SU-DHL-6 (cell line): ENCODE measurements at regions not wholly inside any gene's neighbourhood (a gene's known extent, or its start where the extent isn't known, plus 50 kb on each side); places are given as distances from the start of the nearest gene placed in this dataset.

Source experiments
- H2AFZ ChIP-seq: fragments of 200-600 bp; sonication (generic); 2 replicates; pipeline ENCODE4 v1.6.1; 2014; ENCODE audit warnings: low read depth, mild to moderate bottlenecking, moderate library complexity, mixed read lengths, antibody characterized with exemption, low read length; ENCODE audit not compliant: severe bottlenecking
- H3F3A ChIP-seq: fragments of 200-600 bp; shearing (Covaris generic); 2 replicates; pipeline ENCODE4 v1.6.0; 2016; ENCODE audit warnings: antibody characterized with exemption, mild to moderate bottlenecking; ENCODE audit not compliant: insufficient read depth
- H3K27ac ChIP-seq: fragments of 200-600 bp; sonication (generic); 2 replicates; pipeline ENCODE4 v1.5.1; 2016; ENCODE audit warnings: low read depth, mild to moderate bottlenecking, low read length, moderate library complexity, mixed read lengths
- H3K27me3 ChIP-seq: fragments of 200-600 bp; sonication (generic), shearing (Covaris generic); 2 replicates; pipeline ENCODE4 v1.6.0; 2014; ENCODE audit warnings: mild to moderate bottlenecking, low read length
- H3K36me3 ChIP-seq: fragments of 200-600 bp; sonication (generic); 2 replicates; pipeline ENCODE4 v1.6.1; 2014; ENCODE audit warnings: mild to moderate bottlenecking, low read length, mixed read lengths
- H3K4me2 ChIP-seq: fragments of 300-600, 200-600 bp; shearing (Covaris generic), sonication (generic); 2 replicates; pipeline ENCODE4 v1.6.0; 2014; ENCODE audit warnings: low read length, low read depth, mild to moderate bottlenecking; ENCODE audit not compliant: poor library complexity, severe bottlenecking
- H3K4me3 ChIP-seq: fragments of 200-600 bp; sonication (generic); 2 replicates; pipeline ENCODE4 v1.5.1; 2014; ENCODE audit warnings: antibody characterized with exemption, low read length, mild to moderate bottlenecking, mixed read lengths; ENCODE audit not compliant: insufficient read depth, poor library complexity, severe bottlenecking
- H3K79me2 ChIP-seq: fragments of 200-600 bp; sonication (generic); 2 replicates; pipeline ENCODE4 v1.6.1; 2014; ENCODE audit warnings: mild to moderate bottlenecking, low read length, moderate library complexity; ENCODE audit not compliant: insufficient read depth
- H3K9ac ChIP-seq: fragments of 200-600 bp; sonication (generic); 2 replicates; pipeline ENCODE4 v1.7.0; 2014; ENCODE audit warnings: mild to moderate bottlenecking, low read length
- H3K9me2 ChIP-seq: fragments of 200-600 bp; sonication (generic); replicated peaks from 2 replicates; pipeline ENCODE4 v1.6.1; 2014; ENCODE audit warnings: low read length; ENCODE audit not compliant: insufficient read depth
- H3K9me3 ChIP-seq: fragments of 200-600 bp; sonication (generic); 2 replicates; pipeline ENCODE4 v1.6.1; 2014; ENCODE audit warnings: low read length, mixed read lengths; ENCODE audit not compliant: insufficient read depth
- H4K20me1 ChIP-seq: fragments of 200-600 bp; sonication (generic); 2 replicates; pipeline ENCODE4 v1.6.1; 2014; ENCODE audit warnings: low read depth, mild to moderate bottlenecking, antibody characterized with exemption, low read length, moderate library complexity, mixed read lengths
- EZH2phosphoT487 ChIP-seq: fragments of 200-600 bp; sonication (generic), shearing (Covaris generic); conservative IDR thresholded peaks from 2 replicates; pipeline ENCODE4 v1.6.1; 2018; ENCODE audit warnings: mild to moderate bottlenecking, antibody characterized with exemption, low read length, moderate library complexity, mixed read lengths
- TF ChIP-seq, protein P1 (sequence below): fragments of 200-600 bp; sonication (generic); IDR thresholded peaks from one replicate; pipeline ENCODE4 v1.5.1; 2017; ENCODE audit warnings: antibody characterized with exemption, mild to moderate bottlenecking, low read length, moderate library complexity; ENCODE audit not compliant: insufficient read depth, poor library complexity, severe bottlenecking

DNA sequence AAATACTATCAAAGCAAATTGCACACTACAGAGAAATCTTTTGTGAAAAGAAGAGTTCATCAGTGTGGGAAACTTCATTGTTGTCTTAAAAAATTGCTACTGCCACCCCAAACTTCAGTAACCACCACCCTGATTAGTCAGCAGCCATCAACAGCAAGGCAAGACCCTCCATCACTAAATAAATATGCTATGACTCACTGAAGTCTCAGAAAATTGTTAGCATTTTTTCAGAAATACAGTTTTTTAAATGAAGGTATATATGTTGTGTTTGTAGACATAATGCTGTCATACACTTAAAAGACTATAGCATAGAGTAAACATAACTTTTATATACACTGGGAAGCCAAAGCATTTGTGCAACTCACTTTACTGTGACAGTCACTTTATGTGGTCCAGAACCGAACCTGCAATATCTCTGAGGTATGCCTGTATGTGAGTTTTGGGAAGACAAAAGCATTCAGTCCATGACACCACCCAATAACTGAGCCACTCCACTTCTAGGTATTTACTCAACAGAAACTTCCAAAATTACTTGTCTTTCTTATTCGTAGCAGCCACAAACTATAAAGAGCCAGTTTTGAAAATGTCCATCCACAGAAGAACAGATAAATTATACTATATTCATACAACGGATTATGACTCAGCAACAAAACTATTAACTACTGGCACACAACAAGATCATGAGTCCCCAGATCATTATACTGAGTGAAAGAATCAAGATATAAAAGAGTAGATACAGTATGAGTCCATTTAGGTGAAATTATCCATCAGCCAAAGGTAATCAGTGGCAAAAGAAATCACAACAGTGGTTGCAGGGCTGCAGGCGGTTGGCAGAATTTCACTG, 649.6 kb downstream of the BCL11B start:
- H4K20me1 ChIP-seq = no peaks in the 10 kb centered on the region
- no peaks in the 10 kb centered on the region for H3K79me2 ChIP-seq

DNA sequence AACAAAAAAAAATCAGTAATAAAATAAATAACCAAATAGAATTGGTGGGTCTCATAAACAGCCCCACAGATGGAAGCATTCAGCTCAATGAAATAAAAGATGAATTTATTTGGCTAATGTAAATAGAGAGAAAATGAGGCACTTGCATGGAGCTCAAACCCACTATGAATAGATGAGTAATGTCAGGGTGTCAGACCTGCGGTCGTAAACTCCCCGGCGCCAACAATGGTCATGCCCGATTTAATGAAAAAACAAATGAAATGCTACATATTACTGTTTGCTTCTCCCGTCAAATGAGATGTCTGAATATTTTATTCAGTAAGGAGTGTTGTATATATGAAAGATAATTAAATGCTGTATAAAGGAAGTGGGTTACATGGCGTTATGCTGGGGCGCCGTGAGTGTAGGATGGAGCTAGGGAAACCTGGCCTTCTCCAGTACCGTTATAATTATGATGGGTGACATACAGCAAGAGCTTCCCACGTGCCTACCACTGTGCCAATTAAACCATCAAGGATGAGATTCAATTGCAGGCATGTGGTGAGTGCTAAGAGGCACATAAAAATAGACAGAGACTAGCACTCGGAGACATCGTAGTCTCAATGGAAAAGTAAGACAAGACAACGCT, 648.1 kb downstream of the BCL11B start:
- no peak overlapping the region for H3K4me2 ChIP-seq
- H3K4me3 ChIP-seq = no peak overlapping the region
- H3K79me2 ChIP-seq = no peaks in the 10 kb centered on the region
- H3F3A ChIP-seq = no peaks in the 10 kb centered on the region
- no peaks in the 10 kb centered on the region for H4K20me1 ChIP-seq
- H3K36me3 ChIP-seq = no peaks in the 10 kb centered on the region
- no peaks in the 10 kb centered on the region for H3K27me3 ChIP-seq
- no peaks in the 10 kb centered on the region for H3K9me3 ChIP-seq
- no peak overlapping the region for H2AFZ ChIP-seq
- no peak for TF ChIP-seq EZH2phosphoT487
- TF ChIP-seq, protein P1, sequence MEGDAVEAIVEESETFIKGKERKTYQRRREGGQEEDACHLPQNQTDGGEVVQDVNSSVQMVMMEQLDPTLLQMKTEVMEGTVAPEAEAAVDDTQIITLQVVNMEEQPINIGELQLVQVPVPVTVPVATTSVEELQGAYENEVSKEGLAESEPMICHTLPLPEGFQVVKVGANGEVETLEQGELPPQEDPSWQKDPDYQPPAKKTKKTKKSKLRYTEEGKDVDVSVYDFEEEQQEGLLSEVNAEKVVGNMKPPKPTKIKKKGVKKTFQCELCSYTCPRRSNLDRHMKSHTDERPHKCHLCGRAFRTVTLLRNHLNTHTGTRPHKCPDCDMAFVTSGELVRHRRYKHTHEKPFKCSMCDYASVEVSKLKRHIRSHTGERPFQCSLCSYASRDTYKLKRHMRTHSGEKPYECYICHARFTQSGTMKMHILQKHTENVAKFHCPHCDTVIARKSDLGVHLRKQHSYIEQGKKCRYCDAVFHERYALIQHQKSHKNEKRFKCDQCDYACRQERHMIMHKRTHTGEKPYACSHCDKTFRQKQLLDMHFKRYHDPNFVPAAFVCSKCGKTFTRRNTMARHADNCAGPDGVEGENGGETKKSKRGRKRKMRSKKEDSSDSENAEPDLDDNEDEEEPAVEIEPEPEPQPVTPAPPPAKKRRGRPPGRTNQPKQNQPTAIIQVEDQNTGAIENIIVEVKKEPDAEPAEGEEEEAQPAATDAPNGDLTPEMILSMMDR = no peak
- H3K9me2 ChIP-seq = no peaks in the 10 kb centered on the region
- no peak overlapping the region for H3K9ac ChIP-seq
- H3K27ac ChIP-seq = no peak overlapping the region

More for the DNA sequence above, 649.6 kb downstream of the BCL11B start:
- Histone ChIP-seq H3K36me3 (no peaks in the 10 kb centered on the region), H3K9me3 (peaks cover 4% of the 10 kb centered on the region; the same call in 1 of the 2 replicates), H3F3A (no peaks in the 10 kb centered on the region), H3K9ac (no peak overlapping the region), H3K4me3 (no peak overlapping the region), H3K9me2 (no peaks in the 10 kb centered on the region), H3K4me2 (no peak overlapping the region), H3K27ac (no peak overlapping the region), H3K27me3 (no peaks in the 10 kb centered on the region), H2AFZ (no peak overlapping the region)
- TF ChIP-seq, protein P1 = no peak
- TF ChIP-seq EZH2phosphoT487 = no peak

DNA sequence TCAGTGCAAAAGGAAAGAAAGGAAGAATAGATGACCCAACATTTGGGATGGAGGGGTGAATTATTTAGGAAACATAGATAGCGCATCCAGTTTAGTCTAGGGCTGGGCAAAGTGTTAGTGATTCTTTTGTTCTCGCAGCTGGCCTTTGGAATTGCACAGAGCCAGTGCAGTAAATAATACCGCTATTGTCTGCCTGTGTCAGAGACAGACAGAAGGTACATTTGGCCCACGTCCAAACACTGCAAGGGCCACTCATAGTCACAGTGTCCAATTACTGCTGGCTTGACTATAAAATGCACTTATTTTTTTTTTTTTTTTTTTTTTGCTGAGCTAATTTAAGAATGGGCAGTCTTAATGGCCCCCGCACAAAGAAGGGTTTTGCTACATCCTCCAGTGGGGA, 638.6 kb downstream of the BCL11B start:
- no peaks in the 10 kb centered on the region for H3K9me3 ChIP-seq
- H3K9ac ChIP-seq = no peak overlapping the region
- H3F3A ChIP-seq = no peaks in the 10 kb centered on the region
- H4K20me1 ChIP-seq = no peaks in the 10 kb centered on the region
- H3K79me2 ChIP-seq = no peaks in the 10 kb centered on the region
- H3K9me2 ChIP-seq = no peaks in the 10 kb centered on the region
- no peak overlapping the region for H3K4me2 ChIP-seq
- TF ChIP-seq, protein P1 = no peak
- no peak for TF ChIP-seq EZH2phosphoT487
- H3K4me3 ChIP-seq = no peak overlapping the region
- no peak overlapping the region for H3K27ac ChIP-seq
- H3K27me3 ChIP-seq = no peaks in the 10 kb centered on the region
- H3K36me3 ChIP-seq = no peaks in the 10 kb centered on the region
- no peak overlapping the region for H2AFZ ChIP-seq
